Uterus (tissue), 2 donors: ENCODE measurements at regions not wholly inside any gene's neighbourhood (a gene's known extent, or its start where the extent isn't known, plus 50 kb on each side); places are given as distances from the start of the nearest gene placed in this dataset.

Source experiments
- POLR2A ChIP-seq, 2 donors: fragments of 450-650 bp; IDR thresholded peaks; one replicate each; pipeline ENCODE4 v1.6.1; 2016; ENCODE audit warnings: antibody characterized with exemption in 2 of 2, mild to moderate bottlenecking in 1 of 2, moderate library complexity in 1 of 2
- TF ChIP-seq, protein P1 (sequence below), 4 experiments: fragments of 200-600 bp in 2 of 4; fragments of 450-650 bp in 2 of 4; sonication (generic) in 2 of 4; IDR thresholded peaks; one replicate each; pipeline ENCODE4 v1.5.1; 2016 to 2019; ENCODE audit warnings: antibody characterized with exemption in 4 of 4, mild to moderate bottlenecking in 2 of 4, moderate library complexity in 1 of 4

DNA sequence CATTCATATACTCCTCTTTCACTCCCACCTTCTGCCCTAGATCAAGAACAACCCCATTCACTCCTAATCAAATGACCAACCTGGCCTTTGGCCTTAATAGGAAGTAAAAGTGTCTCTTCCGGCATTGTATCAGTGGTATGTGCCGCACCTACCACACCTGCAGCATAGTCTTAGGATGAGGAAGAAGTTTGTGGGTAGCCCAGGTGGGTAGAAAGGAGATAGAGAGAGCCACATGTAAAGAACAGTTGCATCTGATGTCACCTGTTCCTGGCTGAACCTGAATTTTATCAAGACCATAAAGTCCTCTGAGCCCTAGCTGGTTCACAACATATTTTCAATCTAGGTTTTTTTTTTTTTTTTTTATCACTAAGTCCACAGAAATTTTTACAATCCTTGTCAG lies 55.5 kb upstream of the PTPN12 start:
- TF ChIP-seq, protein P1, sequence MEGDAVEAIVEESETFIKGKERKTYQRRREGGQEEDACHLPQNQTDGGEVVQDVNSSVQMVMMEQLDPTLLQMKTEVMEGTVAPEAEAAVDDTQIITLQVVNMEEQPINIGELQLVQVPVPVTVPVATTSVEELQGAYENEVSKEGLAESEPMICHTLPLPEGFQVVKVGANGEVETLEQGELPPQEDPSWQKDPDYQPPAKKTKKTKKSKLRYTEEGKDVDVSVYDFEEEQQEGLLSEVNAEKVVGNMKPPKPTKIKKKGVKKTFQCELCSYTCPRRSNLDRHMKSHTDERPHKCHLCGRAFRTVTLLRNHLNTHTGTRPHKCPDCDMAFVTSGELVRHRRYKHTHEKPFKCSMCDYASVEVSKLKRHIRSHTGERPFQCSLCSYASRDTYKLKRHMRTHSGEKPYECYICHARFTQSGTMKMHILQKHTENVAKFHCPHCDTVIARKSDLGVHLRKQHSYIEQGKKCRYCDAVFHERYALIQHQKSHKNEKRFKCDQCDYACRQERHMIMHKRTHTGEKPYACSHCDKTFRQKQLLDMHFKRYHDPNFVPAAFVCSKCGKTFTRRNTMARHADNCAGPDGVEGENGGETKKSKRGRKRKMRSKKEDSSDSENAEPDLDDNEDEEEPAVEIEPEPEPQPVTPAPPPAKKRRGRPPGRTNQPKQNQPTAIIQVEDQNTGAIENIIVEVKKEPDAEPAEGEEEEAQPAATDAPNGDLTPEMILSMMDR (IDR thresholded peaks at IDR 0.05), result no peak
- no peak for TF ChIP-seq POLR2A (IDR thresholded peaks at IDR 0.05)
